GM23338 (cell line): ENCODE measurements at regions not wholly inside any gene's neighbourhood (a gene's known extent, or its start where the extent isn't known, plus 50 kb on each side); places are given as distances from the start of the nearest gene placed in this dataset.

Experiments used
- ATAC-seq: fragments of 200-7000 bp; cut with Tn5 transposase; 3 replicates; pipeline ENCODE4 v1.9.1; 2020
- DNase-seq: peaks from one replicate; pipeline ENCODE4 v3.0.0-alpha.2; 2015; ENCODE audit warnings: low spot score
- H2AFZ ChIP-seq: fragments of 200-600 bp; sonication (generic); 2 replicates; pipeline ENCODE4 v1.8.0; 2016; ENCODE audit warnings: antibody characterized with exemption, mild to moderate bottlenecking, moderate library complexity
- H3F3A ChIP-seq: fragments of 200-600 bp; sonication (generic); replicated peaks from 2 replicates; pipeline ENCODE4 v1.8.0; 2017; ENCODE audit warnings: antibody characterized with exemption, mixed run types, low read depth
- H3K27ac ChIP-seq: fragments of 200-600 bp; sonication (generic); 2 replicates; pipeline ENCODE4 v1.6.1; 2016; ENCODE audit warnings: low read depth
- H3K27me3 ChIP-seq: fragments of 200-600 bp; sonication (generic); 2 replicates; pipeline ENCODE4 v1.8.0; 2016; ENCODE audit warnings: mild to moderate bottlenecking, mixed run types, moderate library complexity; ENCODE audit not compliant: insufficient read depth
- H3K36me3 ChIP-seq: fragments of 200-600 bp; sonication (generic); 2 replicates; pipeline ENCODE4 v1.8.0; 2016; ENCODE audit warnings: mild to moderate bottlenecking; ENCODE audit not compliant: insufficient read depth
- H3K4me1 ChIP-seq: fragments of 200-600 bp; sonication (generic); 2 replicates; pipeline ENCODE4 v1.8.0; 2016; ENCODE audit warnings: mild to moderate bottlenecking, moderate library complexity; ENCODE audit not compliant: insufficient read depth
- H3K4me2 ChIP-seq: fragments of 200-600 bp; sonication (generic); 2 replicates; pipeline ENCODE4 v1.7.1; 2017; ENCODE audit warnings: mixed run types
- H3K4me3 ChIP-seq: fragments of 200-600 bp; sonication (generic); 2 replicates; pipeline ENCODE4 v1.6.1; 2016; ENCODE audit warnings: mixed run types
- H3K79me2 ChIP-seq: fragments of 200-600 bp; sonication (generic); replicated peaks from 2 replicates; pipeline ENCODE4 v1.8.0; 2017; ENCODE audit warnings: mild to moderate bottlenecking; ENCODE audit not compliant: insufficient read depth
- H3K9me2 ChIP-seq: fragments of 200-600 bp; sonication (generic); 2 replicates; pipeline ENCODE4 v1.8.0; 2017; ENCODE audit not compliant: insufficient read depth
- H4K20me1 ChIP-seq: fragments of 200-600 bp; sonication (generic); replicated peaks from 2 replicates; pipeline ENCODE4 v1.8.0; 2017; ENCODE audit warnings: mild to moderate bottlenecking; ENCODE audit not compliant: insufficient read depth
- H3K27ac Mint-ChIP-seq: 2 replicates; pipeline ENCODE4 v1.8.0; 2020; ENCODE audit warnings: inconsistent platforms, mild to moderate bottlenecking, moderate library complexity, mixed read lengths
- H3K27me3 Mint-ChIP-seq: 3 replicates; pipeline ENCODE4 v1.8.0; 2022; ENCODE audit warnings: low read depth, mild to moderate bottlenecking, moderate library complexity, mixed read lengths, inconsistent platforms; ENCODE audit not compliant: insufficient read depth, poor library complexity
- H3K36me3 Mint-ChIP-seq: 3 replicates; pipeline ENCODE4 v1.8.0; 2021; ENCODE audit warnings: low read depth, mild to moderate bottlenecking, inconsistent platforms, moderate library complexity, mixed read lengths
- H3K4me1 Mint-ChIP-seq: 3 replicates; pipeline ENCODE4 v1.8.0; 2020; ENCODE audit warnings: mild to moderate bottlenecking, inconsistent platforms, mixed read lengths
- H3K4me3 Mint-ChIP-seq: 3 replicates; pipeline ENCODE4 v1.8.0; 2021; ENCODE audit warnings: moderate library complexity, mild to moderate bottlenecking, inconsistent platforms, mixed read lengths
- H3K9me3 Mint-ChIP-seq: 3 replicates; pipeline ENCODE4 v1.8.0; 2020; ENCODE audit warnings: moderate library complexity, mild to moderate bottlenecking, inconsistent platforms, mixed read lengths
- EZH2 ChIP-seq: fragments of 200-600 bp; sonication (generic); IDR thresholded peaks from one replicate; pipeline ENCODE4 v1.8.0; 2017; ENCODE audit warnings: antibody characterized with exemption, mild to moderate bottlenecking, low read depth; ENCODE audit not compliant: unreplicated experiment
- EZH2phosphoT487 ChIP-seq: fragments of 200-600 bp; sonication (generic); IDR thresholded peaks from one replicate; pipeline ENCODE4 v1.8.1; 2018; ENCODE audit warnings: antibody characterized with exemption; ENCODE audit not compliant: unreplicated experiment
- JUNB ChIP-seq: IDR thresholded peaks from one replicate; pipeline ENCODE4 v1.6.1; 2016; ENCODE audit warnings: antibody characterized with exemption; ENCODE audit not compliant: unreplicated experiment
- NANOG ChIP-seq: IDR thresholded peaks from 2 replicates; pipeline ENCODE4 v1.6.1; 2016; ENCODE audit warnings: antibody characterized with exemption, borderline replicate concordance
- POLR2AphosphoS5 ChIP-seq: IDR thresholded peaks from 2 replicates; pipeline ENCODE4 v1.6.1; 2016; ENCODE audit warnings: antibody characterized with exemption, low read depth
- STAT1 ChIP-seq: IDR thresholded peaks from one replicate; pipeline ENCODE4 v1.6.1; 2016; ENCODE audit warnings: antibody characterized with exemption; ENCODE audit not compliant: unreplicated experiment
- ZNF114 ChIP-seq: fragments of 250-450 bp; sonication (Bioruptor Pico); IDR thresholded peaks from 2 replicates; pipeline ENCODE4 v1.5.0; 2020; ENCODE audit warnings: mild to moderate bottlenecking, moderate library complexity
- ZNF331 ChIP-seq: fragments of 250-450 bp; sonication (Bioruptor Pico); IDR thresholded peaks from 2 replicates; pipeline ENCODE4 v1.5.0; 2020; ENCODE audit warnings: low read depth, mild to moderate bottlenecking, moderate library complexity
- TF ChIP-seq, protein P1 (sequence below): IDR thresholded peaks from 2 replicates; pipeline ENCODE4 v1.6.1; 2016; ENCODE audit warnings: antibody characterized with exemption
- TF ChIP-seq, protein P2 (sequence below), 2 experiments: fragments of 200-600 bp in 1 of 2; sonication (generic) in 1 of 2; conservative IDR thresholded peaks; 2 replicates each; pipeline versions ENCODE4 v1.5.1 to v1.6.1; 2016 to 2017; ENCODE audit warnings: antibody characterized with exemption in 2 of 2, low read depth in 2 of 2, mild to moderate bottlenecking in 2 of 2, moderate library complexity in 1 of 2

GRCh38 chr5:67880876-67881275, 334.7 kb upstream of the PIK3R1 start:
- H3K36me3 ChIP-seq, result no peaks in the 10 kb centered on the region
- no peaks in the 10 kb centered on the region for H4K20me1 ChIP-seq
- DNase-seq (no peak), ATAC-seq (no peak)
- Mint-ChIP-seq H3K9me3 (no peaks in the 10 kb centered on the region), H3K4me1 (no peaks in the 10 kb centered on the region), H3K4me3 (no peak overlapping the region), H3K36me3 (no peaks in the 10 kb centered on the region), H3K27ac (no peak overlapping the region), H3K27me3 (no peaks in the 10 kb centered on the region)
- H3K27me3 ChIP-seq, result no peaks in the 10 kb centered on the region
- no peak overlapping the region for H3K27ac ChIP-seq
- H2AFZ ChIP-seq, result no peak overlapping the region
- H3K4me1 ChIP-seq, result no peaks in the 10 kb centered on the region
- no peak overlapping the region for H3K4me3 ChIP-seq
- no peaks in the 10 kb centered on the region for H3F3A ChIP-seq
- TF ChIP-seq EZH2phosphoT487, result no peak
- TF ChIP-seq STAT1, result no peak
- no peak for TF ChIP-seq EZH2
- TF ChIP-seq ZNF331 (CRISPR knock-in tag), result no peak
- TF ChIP-seq ZNF114, result no peak
- no peak for TF ChIP-seq NANOG
- TF ChIP-seq JUNB, result no peak
- TF ChIP-seq, protein P1, sequence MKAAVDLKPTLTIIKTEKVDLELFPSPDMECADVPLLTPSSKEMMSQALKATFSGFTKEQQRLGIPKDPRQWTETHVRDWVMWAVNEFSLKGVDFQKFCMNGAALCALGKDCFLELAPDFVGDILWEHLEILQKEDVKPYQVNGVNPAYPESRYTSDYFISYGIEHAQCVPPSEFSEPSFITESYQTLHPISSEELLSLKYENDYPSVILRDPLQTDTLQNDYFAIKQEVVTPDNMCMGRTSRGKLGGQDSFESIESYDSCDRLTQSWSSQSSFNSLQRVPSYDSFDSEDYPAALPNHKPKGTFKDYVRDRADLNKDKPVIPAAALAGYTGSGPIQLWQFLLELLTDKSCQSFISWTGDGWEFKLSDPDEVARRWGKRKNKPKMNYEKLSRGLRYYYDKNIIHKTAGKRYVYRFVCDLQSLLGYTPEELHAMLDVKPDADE, result no peak
- H3K9me2 ChIP-seq, result 0 out of 2 replicates have a peak, but pooled peaks cover 7% of the 10 kb centered on the region
- H3K4me2 ChIP-seq, result no peak overlapping the region
- no peaks in the 10 kb centered on the region for H3K79me2 ChIP-seq

GRCh38 chr5:67880511-67880805, 335.1 kb upstream of the PIK3R1 start:
- Mint-ChIP-seq H3K36me3 (no peaks in the 10 kb centered on the region), H3K27ac (no peak overlapping the region), H3K4me1 (no peaks in the 10 kb centered on the region), H3K9me3 (no peaks in the 10 kb centered on the region), H3K4me3 (no peak overlapping the region), H3K27me3 (no peaks in the 10 kb centered on the region)
- Histone ChIP-seq H4K20me1 (no peaks in the 10 kb centered on the region), H3K36me3 (no peaks in the 10 kb centered on the region), H3K27ac (no peak overlapping the region), H3K4me1 (no peaks in the 10 kb centered on the region), H2AFZ (no peak overlapping the region), H3K79me2 (no peaks in the 10 kb centered on the region), H3K27me3 (no peaks in the 10 kb centered on the region), H3K4me2 (no peak overlapping the region), H3K9me2 (0 out of 2 replicates have a peak, but pooled peaks cover 10% of the 10 kb centered on the region), H3K4me3 (no peak overlapping the region), H3F3A (no peaks in the 10 kb centered on the region)
- ATAC-seq, result no peak
- DNase-seq, result no peak
- no peak for TF ChIP-seq EZH2phosphoT487
- TF ChIP-seq, protein P2, sequence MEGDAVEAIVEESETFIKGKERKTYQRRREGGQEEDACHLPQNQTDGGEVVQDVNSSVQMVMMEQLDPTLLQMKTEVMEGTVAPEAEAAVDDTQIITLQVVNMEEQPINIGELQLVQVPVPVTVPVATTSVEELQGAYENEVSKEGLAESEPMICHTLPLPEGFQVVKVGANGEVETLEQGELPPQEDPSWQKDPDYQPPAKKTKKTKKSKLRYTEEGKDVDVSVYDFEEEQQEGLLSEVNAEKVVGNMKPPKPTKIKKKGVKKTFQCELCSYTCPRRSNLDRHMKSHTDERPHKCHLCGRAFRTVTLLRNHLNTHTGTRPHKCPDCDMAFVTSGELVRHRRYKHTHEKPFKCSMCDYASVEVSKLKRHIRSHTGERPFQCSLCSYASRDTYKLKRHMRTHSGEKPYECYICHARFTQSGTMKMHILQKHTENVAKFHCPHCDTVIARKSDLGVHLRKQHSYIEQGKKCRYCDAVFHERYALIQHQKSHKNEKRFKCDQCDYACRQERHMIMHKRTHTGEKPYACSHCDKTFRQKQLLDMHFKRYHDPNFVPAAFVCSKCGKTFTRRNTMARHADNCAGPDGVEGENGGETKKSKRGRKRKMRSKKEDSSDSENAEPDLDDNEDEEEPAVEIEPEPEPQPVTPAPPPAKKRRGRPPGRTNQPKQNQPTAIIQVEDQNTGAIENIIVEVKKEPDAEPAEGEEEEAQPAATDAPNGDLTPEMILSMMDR (conservative IDR thresholded peaks at IDR 0.05; ENCODE audit: low read depth in 2 of 2), result no peak
- no peak for TF ChIP-seq ZNF331 (CRISPR knock-in tag)
- TF ChIP-seq POLR2AphosphoS5, result no peak
